Endothelial cell of umbilical vein (primary cell): ENCODE measurements at regions not wholly inside any gene's neighbourhood (a gene's known extent, or its start where the extent isn't known, plus 50 kb on each side); places are given as distances from the start of the nearest gene placed in this dataset.

Experiments used
- EZH2 ChIP-seq: IDR thresholded peaks from 2 replicates; pipeline ENCODE4 v1.6.1; 2012; ENCODE audit warnings: borderline replicate concordance, low read depth, mild to moderate bottlenecking, moderate library complexity, low read length, inconsistent platforms; ENCODE audit not compliant: severe bottlenecking
- POLR2AphosphoS5 ChIP-seq: IDR thresholded peaks from 2 replicates; pipeline ENCODE4 v1.6.1; 2012; ENCODE audit warnings: low read depth, mild to moderate bottlenecking, control low read depth, low read length, moderate library complexity; ENCODE audit not compliant: insufficient read depth
- TF ChIP-seq, protein P1 (sequence below), 2 donors: IDR thresholded peaks; 1 replicate in 1 of 2; 2 replicates in 1 of 2; pipeline ENCODE4 v1.5.1; 2011; ENCODE audit warnings: low read length in 2 of 2, mild to moderate bottlenecking in 2 of 2, moderate library complexity in 2 of 2, control low read depth in 1 of 2, inconsistent platforms in 1 of 2, low read depth in 1 of 2; ENCODE audit not compliant: insufficient read depth in 1 of 2; ENCODE audit errors: extremely low read depth in 1 of 2

GRCh38 chr5:71922584-71923106, 184.6 kb upstream of the MAP1B start:
- TF ChIP-seq EZH2, result no peak
- peak; percentile 47 for TF ChIP-seq POLR2AphosphoS5
- TF ChIP-seq, protein P1, sequence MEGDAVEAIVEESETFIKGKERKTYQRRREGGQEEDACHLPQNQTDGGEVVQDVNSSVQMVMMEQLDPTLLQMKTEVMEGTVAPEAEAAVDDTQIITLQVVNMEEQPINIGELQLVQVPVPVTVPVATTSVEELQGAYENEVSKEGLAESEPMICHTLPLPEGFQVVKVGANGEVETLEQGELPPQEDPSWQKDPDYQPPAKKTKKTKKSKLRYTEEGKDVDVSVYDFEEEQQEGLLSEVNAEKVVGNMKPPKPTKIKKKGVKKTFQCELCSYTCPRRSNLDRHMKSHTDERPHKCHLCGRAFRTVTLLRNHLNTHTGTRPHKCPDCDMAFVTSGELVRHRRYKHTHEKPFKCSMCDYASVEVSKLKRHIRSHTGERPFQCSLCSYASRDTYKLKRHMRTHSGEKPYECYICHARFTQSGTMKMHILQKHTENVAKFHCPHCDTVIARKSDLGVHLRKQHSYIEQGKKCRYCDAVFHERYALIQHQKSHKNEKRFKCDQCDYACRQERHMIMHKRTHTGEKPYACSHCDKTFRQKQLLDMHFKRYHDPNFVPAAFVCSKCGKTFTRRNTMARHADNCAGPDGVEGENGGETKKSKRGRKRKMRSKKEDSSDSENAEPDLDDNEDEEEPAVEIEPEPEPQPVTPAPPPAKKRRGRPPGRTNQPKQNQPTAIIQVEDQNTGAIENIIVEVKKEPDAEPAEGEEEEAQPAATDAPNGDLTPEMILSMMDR (IDR thresholded peaks at IDR 0.05; ENCODE audit: extremely low read depth in 1 of 2, insufficient read depth in 1 of 2, low read depth in 1 of 2, low read length in 2 of 2), result no peak
